Ovary (tissue), 7 donors: ENCODE measurements at regions not wholly inside any gene's neighbourhood (a gene's known extent, or its start where the extent isn't known, plus 50 kb on each side); places are given as distances from the start of the nearest gene placed in this dataset.

Source experiments
- DNase-seq, 5 donors: peaks; one replicate each; pipeline ENCODE4 v3.0.0-alpha.2; 2019 to 2020
- H3K27ac ChIP-seq, 2 donors: fragments of 200-600 bp; one replicate each; pipeline versions ENCODE4 v1.5.1 to v1.8.0; 2019 to 2022
- H3K27me3 ChIP-seq: fragments of 200-600 bp; one replicate; pipeline ENCODE4 v1.8.0; 2022
- H3K36me3 ChIP-seq: fragments of 200-600 bp; sonication (generic); one replicate; pipeline ENCODE4 v1.5.1; 2019
- H3K4me1 ChIP-seq: one replicate; pipeline ENCODE4 v1.8.1; 2013; ENCODE audit warnings: mild to moderate bottlenecking, moderate library complexity; ENCODE audit not compliant: insufficient read depth
- H3K4me3 ChIP-seq: fragments of 200-600 bp; sonication (generic); one replicate; pipeline ENCODE4 v1.5.1; 2017
- H3K9me3 ChIP-seq, 2 donors: fragments of 200-600 bp in 1 of 2; sonication (generic) in 1 of 2; one replicate each; pipeline versions ENCODE4 v1.5.1 to v1.8.1; 2013 to 2019; ENCODE audit warnings: mild to moderate bottlenecking in 1 of 2, moderate library complexity in 1 of 2
- EP300 ChIP-seq: sonication (generic); formaldehyde crosslinking; IDR thresholded peaks from one replicate; pipeline ENCODE4 v1.6.1; 2017; ENCODE audit warnings: antibody characterized with exemption
- POLR2A ChIP-seq: fragments of 450-650 bp; IDR thresholded peaks from one replicate; pipeline ENCODE4 v1.6.1; 2017; ENCODE audit warnings: antibody characterized with exemption, mild to moderate bottlenecking, moderate library complexity
- WGBS, 3 donors: extraction: QIAGEN DNeasy Blood & Tissue Kit in 1 of 3; methylation state at CpG; one replicate each; pipeline versions ENCODE4 v1.1.5 to v1.1.7; 2013 to 2017; 5-methylcytosine and 5-hydroxymethylcytosine counted together
- intact Hi-C, 4 donors: fragments of 100-400 bp; cut with DNase I; formaldehyde crosslinking; loops; one replicate each; pipeline versions ENCODE4 v1.11.0 to v1.15.1; 2022 to 2023
- TF ChIP-seq, protein P1 (sequence below), 3 donors: fragments of 450-650 bp in 2 of 3; fragments of 200-600 bp in 1 of 3; IDR thresholded peaks; one replicate each; pipeline versions ENCODE4 v1.5.1 to v1.8.0; 2016 to 2022; ENCODE audit warnings: antibody characterized with exemption in 3 of 3, mild to moderate bottlenecking in 1 of 3
- donor health status: DM: no; HTN: no; CAD: no; lungs with moderate emphysema.
- donor health status: DM: no; HTN: no; CAD: no.
- donor health status: Bipolar disorder and iron deficiency.
- donor health status: DM: no; HTN: no; CAD: no.
- donor health status: DM: yes; HTN: yes; CAD: no.

- DNase-seq, result no peak
- no peaks in the 10 kb centered on the region for H3K4me1 ChIP-seq
- H3K9me3 ChIP-seq, result no peaks in the 10 kb centered on the region
- WGBS, 3 donors, result 87 to 95% (median 91%) methylated on average over 1 of the region's 1 CpG
- no peaks in the 10 kb centered on the region for H3K36me3 ChIP-seq
- H3K4me3 ChIP-seq, result no peak overlapping the region
- no peaks in the 10 kb centered on the region for H3K27me3 ChIP-seq
- intact Hi-C loops, result no loop called here
- no peak overlapping the region for H3K27ac ChIP-seq
- TF ChIP-seq POLR2A (no peak), EP300 (no peak)
- TF ChIP-seq, protein P1, sequence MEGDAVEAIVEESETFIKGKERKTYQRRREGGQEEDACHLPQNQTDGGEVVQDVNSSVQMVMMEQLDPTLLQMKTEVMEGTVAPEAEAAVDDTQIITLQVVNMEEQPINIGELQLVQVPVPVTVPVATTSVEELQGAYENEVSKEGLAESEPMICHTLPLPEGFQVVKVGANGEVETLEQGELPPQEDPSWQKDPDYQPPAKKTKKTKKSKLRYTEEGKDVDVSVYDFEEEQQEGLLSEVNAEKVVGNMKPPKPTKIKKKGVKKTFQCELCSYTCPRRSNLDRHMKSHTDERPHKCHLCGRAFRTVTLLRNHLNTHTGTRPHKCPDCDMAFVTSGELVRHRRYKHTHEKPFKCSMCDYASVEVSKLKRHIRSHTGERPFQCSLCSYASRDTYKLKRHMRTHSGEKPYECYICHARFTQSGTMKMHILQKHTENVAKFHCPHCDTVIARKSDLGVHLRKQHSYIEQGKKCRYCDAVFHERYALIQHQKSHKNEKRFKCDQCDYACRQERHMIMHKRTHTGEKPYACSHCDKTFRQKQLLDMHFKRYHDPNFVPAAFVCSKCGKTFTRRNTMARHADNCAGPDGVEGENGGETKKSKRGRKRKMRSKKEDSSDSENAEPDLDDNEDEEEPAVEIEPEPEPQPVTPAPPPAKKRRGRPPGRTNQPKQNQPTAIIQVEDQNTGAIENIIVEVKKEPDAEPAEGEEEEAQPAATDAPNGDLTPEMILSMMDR (IDR thresholded peaks at IDR 0.05), result no peak
Measured at GRCh38 chr5:143918961-143919360, 107.0 kb downstream of the HMHB1 start.

- H3K9me3 ChIP-seq, result no peaks in the 10 kb centered on the region
- H3K4me1 ChIP-seq, result no peaks in the 10 kb centered on the region
- no peaks in the 10 kb centered on the region for H3K36me3 ChIP-seq
- no peak overlapping the region for H3K4me3 ChIP-seq
- H3K27ac ChIP-seq, result no peak overlapping the region
- TF ChIP-seq, protein P1 (IDR thresholded peaks at IDR 0.05), result no peak
- TF ChIP-seq EP300, result no peak
- TF ChIP-seq POLR2A, result no peak
- no peak for DNase-seq
- WGBS, 3 donors, result 91 to 93% (median 92%) methylated on average over 1 of the region's 1 CpG
- intact Hi-C loops, result no loop called here
- no peaks in the 10 kb centered on the region for H3K27me3 ChIP-seq
Measured at GRCh38 chr5:143920772-143921171, 108.8 kb downstream of the HMHB1 start.

DNA sequence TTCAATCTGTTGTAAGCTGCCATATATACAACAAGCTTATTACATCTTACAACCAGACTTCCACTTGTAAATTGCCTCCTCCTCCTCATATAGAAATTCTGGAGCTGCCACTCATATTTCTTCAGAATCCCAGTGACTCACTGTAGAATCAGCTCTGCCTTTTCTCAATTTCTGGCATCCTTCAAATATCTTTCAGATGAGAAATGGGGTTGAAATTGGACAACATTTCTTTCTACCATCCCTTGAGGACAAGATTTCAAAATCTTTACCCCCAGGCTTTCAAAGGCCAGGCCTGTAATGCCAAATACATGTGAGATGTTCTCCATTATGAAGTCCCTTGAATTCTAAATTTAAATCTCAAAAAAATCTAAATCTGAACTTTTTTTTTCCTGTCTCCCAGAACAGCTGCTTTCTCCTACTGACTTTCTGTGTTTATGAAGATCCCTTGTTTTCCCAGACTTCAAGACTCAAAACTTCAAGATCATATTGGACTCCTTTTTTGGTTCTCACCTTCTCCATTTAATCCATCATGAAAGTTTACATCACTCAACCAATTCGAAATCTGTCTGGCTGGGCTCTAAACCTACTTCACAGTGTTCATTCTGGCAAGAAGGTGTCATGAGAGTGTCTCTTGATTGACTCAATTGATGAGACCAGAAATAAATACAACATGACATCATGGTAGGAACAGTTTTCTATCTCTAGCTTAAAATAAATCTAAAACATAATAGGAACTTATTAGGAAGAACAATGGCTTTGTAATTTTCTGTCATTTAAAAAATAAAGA is 109.8 kb downstream of the HMHB1 start:
- H3K36me3 ChIP-seq, result no peaks in the 10 kb centered on the region
- intact Hi-C loops, result no loop called here
- no peaks in the 10 kb centered on the region for H3K4me1 ChIP-seq
- WGBS, 3 donors, result 76 to 83% (median 78%) methylated on average over 1 of the region's 1 CpG
- no peak for DNase-seq
- TF ChIP-seq EP300 (no peak), POLR2A (no peak)
- TF ChIP-seq, protein P1 (IDR thresholded peaks at IDR 0.05), result no peak
- H3K27ac ChIP-seq, result no peak overlapping the region
- no peaks in the 10 kb centered on the region for H3K27me3 ChIP-seq
- H3K4me3 ChIP-seq, result no peak overlapping the region
- no peaks in the 10 kb centered on the region for H3K9me3 ChIP-seq

DNA sequence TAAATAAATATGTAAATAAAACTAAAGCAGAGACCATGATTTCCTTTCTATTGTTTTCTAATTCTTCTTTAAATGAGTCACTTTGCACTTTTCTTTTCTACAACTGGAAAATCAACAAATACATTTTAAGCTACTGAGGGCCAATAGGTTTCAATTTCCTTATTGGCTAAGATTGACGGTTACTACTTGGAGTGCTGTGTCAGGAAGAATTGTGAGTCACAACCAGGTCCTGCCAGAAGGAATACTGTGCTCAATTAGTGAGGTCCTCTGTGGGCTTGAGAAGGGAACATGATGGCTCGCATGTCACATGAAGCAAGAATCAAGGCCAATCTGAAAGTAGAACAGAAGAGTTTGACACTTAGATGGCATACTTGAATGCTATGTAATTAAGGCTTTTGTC is 110.8 kb downstream of the HMHB1 start:
- WGBS, 3 donors, result 77 to 79% (median 78%) methylated on average over 2 of the region's 2 CpGs
- H3K27me3 ChIP-seq, result no peaks in the 10 kb centered on the region
- intact Hi-C loops, result no loop called here
- no peak overlapping the region for H3K4me3 ChIP-seq
- no peaks in the 10 kb centered on the region for H3K4me1 ChIP-seq
- no peaks in the 10 kb centered on the region for H3K9me3 ChIP-seq
- DNase-seq, result no peak
- no peaks in the 10 kb centered on the region for H3K36me3 ChIP-seq
- H3K27ac ChIP-seq, result no peak overlapping the region
- TF ChIP-seq EP300, result no peak
- TF ChIP-seq, protein P1 (IDR thresholded peaks at IDR 0.05), result no peak
- TF ChIP-seq POLR2A, result no peak
